Spinal cord (tissue), 9 donors: ENCODE measurements at regions not wholly inside any gene's neighbourhood (a gene's known extent, or its start where the extent isn't known, plus 50 kb on each side); places are given as distances from the start of the nearest gene placed in this dataset.

ENCODE experiments used
- DNase-seq, 6 donors: peaks; one replicate each; pipeline versions ENCODE4 v3.0.0 to v3.0.0-alpha.2; 2013 to 2015; ENCODE audit warnings: low spot score in 6 of 6, low read depth in 4 of 6
- H3K27ac ChIP-seq: one replicate; pipeline ENCODE4 v1.5.1; 2013; ENCODE audit warnings: low read depth, low read length, control low read depth
- H3K27me3 ChIP-seq: one replicate; pipeline ENCODE4 v1.6.1; 2013; ENCODE audit warnings: low read length; ENCODE audit not compliant: control insufficient read depth, insufficient read depth
- H3K36me3 ChIP-seq: one replicate; pipeline ENCODE4 v1.6.1; 2013; ENCODE audit warnings: low read length; ENCODE audit not compliant: control insufficient read depth, insufficient read depth
- H3K4me1 ChIP-seq: one replicate; pipeline ENCODE4 v1.6.1; 2013; ENCODE audit warnings: low read length; ENCODE audit not compliant: control insufficient read depth, insufficient read depth
- H3K4me3 ChIP-seq: one replicate; pipeline ENCODE4 v1.5.1; 2013; ENCODE audit warnings: low read depth, low read length, control low read depth
- H3K9me3 ChIP-seq: one replicate; pipeline ENCODE4 v1.6.1; 2013; ENCODE audit warnings: low read length; ENCODE audit not compliant: control insufficient read depth, insufficient read depth
- WGBS: methylation state at CpG from one replicate; pipeline ENCODE4 v1.1.5; 2013; ENCODE audit warnings: missing lambda C conversion rate; ENCODE audit not compliant: insufficient coverage; 5-methylcytosine and 5-hydroxymethylcytosine counted together
- donor health status: healthy.

- H3K4me3 ChIP-seq, result no peak overlapping the region
- no peaks in the 10 kb centered on the region for H3K36me3 ChIP-seq
- no peak overlapping the region for H3K27ac ChIP-seq
- H3K27me3 ChIP-seq, result no peaks in the 10 kb centered on the region
- no peaks in the 10 kb centered on the region for H3K4me1 ChIP-seq
- H3K9me3 ChIP-seq, result peaks cover 2% of the 10 kb centered on the region
- no peak for DNase-seq
- 100% methylated on average over 1 of the region's 2 CpGs for WGBS
Measured at GRCh38 chr2:219987830-219988229, 360.4 kb downstream of the SLC4A3 start.

GRCh38 chr2:219989744-219990143, 362.3 kb downstream of the SLC4A3 start:
- DNase-seq, result peak in 1 of 6 donors; percentile 51
- H3K9me3 ChIP-seq, result peaks cover 2% of the 10 kb centered on the region
- H3K36me3 ChIP-seq, result no peaks in the 10 kb centered on the region
- 75% methylated on average over 5 of the region's 7 CpGs for WGBS
- no peaks in the 10 kb centered on the region for H3K27me3 ChIP-seq
- no peak overlapping the region for H3K4me3 ChIP-seq
- H3K27ac ChIP-seq, result no peak overlapping the region
- H3K4me1 ChIP-seq, result no peaks in the 10 kb centered on the region

- WGBS, result 100% methylated on average over 2 of the region's 2 CpGs
- DNase-seq, result no peak
Measured at GRCh38 chr2:219991116-219991515, 363.7 kb downstream of the SLC4A3 start.

GRCh38 chr2:219995399-219995798, 368.0 kb downstream of the SLC4A3 start:
- peaks cover 7% of the 10 kb centered on the region for H3K4me1 ChIP-seq
- no peaks in the 10 kb centered on the region for H3K9me3 ChIP-seq
- H3K4me3 ChIP-seq, result no peak overlapping the region
- no peak overlapping the region for H3K27ac ChIP-seq
- DNase-seq, result no peak
- no peaks in the 10 kb centered on the region for H3K27me3 ChIP-seq
- 92% methylated on average over 4 of the region's 5 CpGs for WGBS
- no peaks in the 10 kb centered on the region for H3K36me3 ChIP-seq

More at GRCh38 chr2:219991116-219991515, 363.7 kb downstream of the SLC4A3 start:
- H3K27me3 ChIP-seq, result no peaks in the 10 kb centered on the region
- no peak overlapping the region for H3K4me3 ChIP-seq
- H3K36me3 ChIP-seq, result no peaks in the 10 kb centered on the region
- H3K9me3 ChIP-seq, result no peaks in the 10 kb centered on the region
- H3K27ac ChIP-seq, result no peak overlapping the region
- peaks cover 3% of the 10 kb centered on the region for H3K4me1 ChIP-seq

- Histone ChIP-seq H3K27me3 (no peaks in the 10 kb centered on the region), H3K4me1 (peaks cover 7% of the 10 kb centered on the region), H3K36me3 (no peaks in the 10 kb centered on the region), H3K9me3 (no peaks in the 10 kb centered on the region), H3K27ac (no peak overlapping the region), H3K4me3 (no peak overlapping the region)
- WGBS, result 87% methylated on average over 3 of the region's 4 CpGs
- DNase-seq, result no peak
Measured at GRCh38 chr2:219995991-219996765, 368.7 kb downstream of the SLC4A3 start.

- no peak overlapping the region for H3K4me3 ChIP-seq
- no peaks in the 10 kb centered on the region for H3K9me3 ChIP-seq
- no peak overlapping the region for H3K27ac ChIP-seq
- no peaks in the 10 kb centered on the region for H3K36me3 ChIP-seq
- peaks cover 7% of the 10 kb centered on the region for H3K4me1 ChIP-seq
- peak in 5 of 6 donors; percentile 15 to 94 (median 48) for DNase-seq
- 36% methylated on average over 12 of the region's 13 CpGs for WGBS
- no peaks in the 10 kb centered on the region for H3K27me3 ChIP-seq
Measured at GRCh38 chr2:219997341-219997851, 370.0 kb downstream of the SLC4A3 start.

- Histone ChIP-seq H3K27ac (no peak overlapping the region), H3K36me3 (no peaks in the 10 kb centered on the region), H3K4me1 (peaks cover 7% of the 10 kb centered on the region), H3K4me3 (no peak overlapping the region), H3K9me3 (no peaks in the 10 kb centered on the region), H3K27me3 (no peaks in the 10 kb centered on the region)
- DNase-seq, result peak in 1 of 6 donors; percentile 27
- no CpG with 5 or more reads among the region's 3 CpGs for WGBS
Measured at GRCh38 chr2:219998107-219998506, 370.7 kb downstream of the SLC4A3 start.

GRCh38 chr2:219998714-219999227, 371.3 kb downstream of the SLC4A3 start:
- H3K27ac ChIP-seq, result no peak overlapping the region
- H3K9me3 ChIP-seq, result no peaks in the 10 kb centered on the region
- H3K4me1 ChIP-seq, result peaks cover 7% of the 10 kb centered on the region
- H3K27me3 ChIP-seq, result no peaks in the 10 kb centered on the region
- WGBS, result 50% methylated on average over 2 of the region's 5 CpGs
- no peak for DNase-seq
- H3K4me3 ChIP-seq, result no peak overlapping the region
- no peaks in the 10 kb centered on the region for H3K36me3 ChIP-seq

GRCh38 chr2:220000080-220000479, 372.6 kb downstream of the SLC4A3 start:
- H3K4me3 ChIP-seq, result no peak overlapping the region
- no peaks in the 10 kb centered on the region for H3K27me3 ChIP-seq
- no peaks in the 10 kb centered on the region for H3K36me3 ChIP-seq
- H3K4me1 ChIP-seq, result peaks cover 7% of the 10 kb centered on the region
- 100% methylated on average over 1 of the region's 3 CpGs for WGBS
- DNase-seq, result no peak
- H3K27ac ChIP-seq, result no peak overlapping the region
- no peaks in the 10 kb centered on the region for H3K9me3 ChIP-seq

- H3K27ac ChIP-seq, result no peak overlapping the region
- no peaks in the 10 kb centered on the region for H3K36me3 ChIP-seq
Measured at GRCh38 chr2:220000586-220000985, 373.2 kb downstream of the SLC4A3 start.

More at GRCh38 chr2:220000586-220000985, 373.2 kb downstream of the SLC4A3 start:
- WGBS, result 94% methylated on average over 4 of the region's 4 CpGs
- Histone ChIP-seq H3K27me3 (no peaks in the 10 kb centered on the region), H3K4me1 (peaks cover 11% of the 10 kb centered on the region), H3K9me3 (no peaks in the 10 kb centered on the region), H3K4me3 (no peak overlapping the region)
- no peak for DNase-seq
